Body of pancreas (tissue), 4 donors: ENCODE measurements at regions not wholly inside any gene's neighbourhood (a gene's known extent, or its start where the extent isn't known, plus 50 kb on each side); places are given as distances from the start of the nearest gene placed in this dataset.

Source experiments
- CTCF ChIP-seq, 7 experiments: fragments of 450-650 bp in 4 of 7; fragments of 200-600 bp in 3 of 7; sonication (generic) in 3 of 7; IDR thresholded peaks; one replicate each; pipeline ENCODE4 v1.5.1; 2016 to 2019; ENCODE audit warnings: antibody characterized with exemption in 7 of 7
- POLR2A ChIP-seq, 3 donors: fragments of 450-650 bp; IDR thresholded peaks; one replicate each; pipeline ENCODE4 v1.6.1; 2016; ENCODE audit warnings: antibody characterized with exemption in 3 of 3, mild to moderate bottlenecking in 2 of 3

DNA sequence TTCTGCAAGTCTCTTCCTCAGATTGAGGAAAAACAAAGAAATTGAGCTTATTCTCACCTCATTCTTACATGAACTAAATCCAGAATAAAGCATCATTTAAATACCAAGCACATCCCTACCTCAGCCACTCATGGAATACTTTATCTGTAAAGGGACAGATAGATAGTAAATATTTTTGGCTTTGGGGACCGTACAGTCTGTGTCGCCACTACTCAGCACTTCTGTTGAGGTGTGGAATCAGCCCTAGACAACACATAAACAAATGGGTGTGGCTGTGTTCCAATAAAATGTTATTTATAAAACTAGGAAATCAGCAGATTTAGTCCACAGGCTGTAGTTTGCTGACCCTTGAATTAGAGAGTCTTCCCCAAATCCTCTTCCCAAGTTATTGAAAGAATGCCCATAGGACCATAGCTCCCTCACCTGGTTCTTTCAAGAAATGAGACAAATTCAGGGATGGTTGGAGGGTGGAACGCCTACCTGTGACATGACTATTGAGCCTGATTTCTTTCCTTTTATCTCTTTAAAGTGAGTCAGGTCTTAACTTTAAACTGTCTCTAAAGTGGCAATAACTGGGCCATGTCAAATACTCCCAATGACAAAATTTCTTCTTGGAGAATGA is 878.5 kb downstream of the USP25 start:
- TF ChIP-seq POLR2A (IDR thresholded peaks at IDR 0.05) (no peak), CTCF (IDR thresholded peaks at IDR 0.05) (peak in 2 of 7 experiments; percentile 9 to 11)
